ENCODE measurements at regions not wholly inside any gene's neighbourhood (a gene's known extent, or its start where the extent isn't known, plus 50 kb on each side); places are given as distances from the start of the nearest gene placed in this dataset.

DNA sequence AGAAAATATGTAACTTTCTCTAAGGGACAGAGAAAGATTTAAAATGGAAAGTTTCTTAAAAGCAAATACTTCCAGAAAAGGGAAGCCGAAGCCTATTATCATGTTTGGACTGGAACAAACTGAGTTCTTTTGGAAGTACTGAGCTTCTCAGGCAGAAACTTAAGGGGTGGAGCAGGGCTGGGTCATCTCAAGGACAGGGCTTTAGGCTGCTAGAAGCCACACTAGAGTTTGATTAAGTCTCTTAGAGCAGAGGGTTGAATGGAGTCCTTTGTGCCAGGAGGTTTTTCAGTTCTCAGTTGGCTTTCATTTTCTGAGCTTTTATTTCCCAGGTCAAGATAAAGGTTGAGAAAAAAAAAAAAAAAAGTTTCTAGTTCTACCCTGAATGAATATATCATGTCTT is 432.7 kb downstream of the SLITRK5 start:
- Histone ChIP-seq H3K36me3 (no peaks in the 10 kb centered on the region), H3K4me1 (no peaks in the 10 kb centered on the region), H3K27me3 (no peaks in the 10 kb centered on the region), H3K27ac (no peak overlapping the region), H3K9me3 (no peaks in the 10 kb centered on the region), H3K4me3 (no peak overlapping the region)
- DNase-seq, result no peak
- intact Hi-C loops (cut with DNase I), result no loop called here
- TF ChIP-seq CTCF (IDR thresholded peaks at IDR 0.05) (no peak), POLR2A (IDR thresholded peaks at IDR 0.05) (no peak)
- WGBS, 2 donors, result 25 to 64% methylated on average over 1 of the region's 1 CpG

- Histone ChIP-seq H3K36me3 (no peaks in the 10 kb centered on the region), H3K4me3 (no peak overlapping the region), H3K27ac (no peak overlapping the region), H3K27me3 (no peaks in the 10 kb centered on the region), H3K4me1 (no peaks in the 10 kb centered on the region), H3K9me3 (no peaks in the 10 kb centered on the region)
- TF ChIP-seq CTCF (IDR thresholded peaks at IDR 0.05) (no peak), POLR2A (IDR thresholded peaks at IDR 0.05) (no peak)
- DNase-seq, result no peak
- WGBS, 2 donors, result 84 to 89% methylated on average over 1 of the region's 1 CpG
- intact Hi-C loops (cut with DNase I), result no loop called here
These were observed 433.4 kb downstream of the SLITRK5 start for GRCh38 chr13:88104576-88104975.

GRCh38 chr13:88107570-88107969 is 436.4 kb downstream of the SLITRK5 start:
- no peaks in the 10 kb centered on the region for H3K36me3 ChIP-seq
- H3K27ac ChIP-seq, result no peak overlapping the region
- H3K9me3 ChIP-seq, result no peaks in the 10 kb centered on the region
- no peak for DNase-seq
- no peak for TF ChIP-seq POLR2A (IDR thresholded peaks at IDR 0.05)
- TF ChIP-seq CTCF (IDR thresholded peaks at IDR 0.05), result no peak
- 72 to 76% methylated on average over 6 of the region's 6 CpGs for whole genome bisulfite sequencing, 2 donors
- H3K4me3 ChIP-seq, result no peak overlapping the region
- intact Hi-C loops (cut with DNase I), result no loop called here
- H3K4me1 ChIP-seq, result no peaks in the 10 kb centered on the region
- no peaks in the 10 kb centered on the region for H3K27me3 ChIP-seq

- DNase-seq, result no peak
- Histone ChIP-seq H3K4me1 (no peaks in the 10 kb centered on the region), H3K27ac (no peak overlapping the region), H3K9me3 (no peaks in the 10 kb centered on the region), H3K4me3 (no peak overlapping the region), H3K36me3 (no peaks in the 10 kb centered on the region), H3K27me3 (no peaks in the 10 kb centered on the region)
- 31 to 41% methylated on average over 3 of the region's 3 CpGs for WGBS, 2 donors
- intact Hi-C loops (cut with DNase I), result no loop called here
- TF ChIP-seq CTCF (IDR thresholded peaks at IDR 0.05) (no peak), POLR2A (IDR thresholded peaks at IDR 0.05) (no peak)
These were observed 441.4 kb downstream of the SLITRK5 start for GRCh38 chr13:88112526-88112925.

DNA sequence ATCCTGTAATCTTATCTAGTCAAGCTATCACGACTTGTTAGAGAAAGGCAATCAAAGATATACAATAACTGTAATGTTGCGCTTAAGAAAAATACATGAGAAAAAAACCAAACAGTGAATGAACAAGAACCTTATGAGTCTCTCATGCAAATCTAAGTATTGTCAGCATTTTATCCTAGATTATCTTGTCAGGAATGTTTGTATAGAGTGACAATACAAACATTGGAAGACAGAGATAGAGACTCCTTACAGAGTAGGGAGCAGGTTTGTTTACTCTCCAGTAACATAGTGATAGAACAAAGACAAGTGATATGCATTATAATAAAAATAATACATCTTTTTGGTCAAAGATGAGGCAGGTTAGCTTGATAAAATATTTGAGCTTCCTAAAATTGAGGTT is 444.8 kb downstream of the SLITRK5 start:
- Histone ChIP-seq H3K27me3 (no peaks in the 10 kb centered on the region), H3K27ac (no peak overlapping the region), H3K36me3 (no peaks in the 10 kb centered on the region), H3K4me3 (no peak overlapping the region), H3K4me1 (no peaks in the 10 kb centered on the region), H3K9me3 (no peaks in the 10 kb centered on the region)
- no peak for DNase-seq
- TF ChIP-seq CTCF (IDR thresholded peaks at IDR 0.05) (no peak), POLR2A (IDR thresholded peaks at IDR 0.05) (no peak)
- 28 to 35% methylated on average over 2 of the region's 2 CpGs for WGBS, 2 donors
- intact Hi-C loops (cut with DNase I), result no loop called here

Data from esophagus squamous epithelium (tissue), 5 donors.